SK-N-MC (cell line): ENCODE measurements at regions not wholly inside any gene's neighbourhood (a gene's known extent, or its start where the extent isn't known, plus 50 kb on each side); places are given as distances from the start of the nearest gene placed in this dataset.

Experiments
- EZH2 ChIP-seq: fragments of 200-600 bp; sonication (generic); IDR thresholded peaks from one replicate; pipeline ENCODE4 v1.6.1; 2017; ENCODE audit warnings: antibody characterized with exemption
- FOXP2 ChIP-seq: optimal IDR thresholded peaks from 2 replicates; pipeline ENCODE3; 2011; ENCODE audit warnings: mild to moderate bottlenecking, moderate library complexity; ENCODE audit not compliant: insufficient read depth; ENCODE audit errors: extremely low read length, control extremely low read depth
- POLR2AphosphoS5 ChIP-seq: IDR thresholded peaks from 2 replicates; pipeline ENCODE4 v1.6.1; 2012; ENCODE audit warnings: mild to moderate bottlenecking, low read depth, low read length, borderline replicate concordance

- TF ChIP-seq POLR2AphosphoS5 (no peak), EZH2 (no peak), FOXP2 (no peak)
These were observed 252.1 kb downstream of the FOXD2 start for GRCh38 chr1:47689894-47690293.
